ENCODE measurements at regions not wholly inside any gene's neighbourhood (a gene's known extent, or its start where the extent isn't known, plus 50 kb on each side); places are given as distances from the start of the nearest gene placed in this dataset.
"Not testable (repeated sequence)": the region's sequence is repeated elsewhere in the genome, so short reads cannot be mapped to it uniquely, and the experiment has no call there.

DNA sequence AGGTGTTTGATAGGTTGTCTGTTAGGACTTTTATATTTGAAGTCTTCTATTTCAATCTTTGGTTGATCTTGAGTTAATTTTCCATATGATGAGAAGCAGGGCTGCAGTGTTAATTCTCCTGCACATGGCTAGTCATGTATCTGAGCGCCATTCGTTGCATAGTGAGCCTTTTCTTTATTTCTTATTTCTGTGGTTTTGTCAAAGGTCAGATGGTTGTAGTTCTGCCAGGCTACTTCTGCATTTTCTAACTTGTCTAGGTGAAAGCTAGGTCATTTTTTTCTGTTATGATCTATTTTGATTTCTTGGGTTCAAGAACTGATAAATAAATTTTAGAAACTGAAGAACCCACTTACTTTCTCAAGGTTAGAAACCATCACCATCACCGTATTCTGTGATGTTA, 56.7 kb downstream of the CCDC74A start:
- DNase-seq (ENCODE audit: low spot score), result no peak

DNA sequence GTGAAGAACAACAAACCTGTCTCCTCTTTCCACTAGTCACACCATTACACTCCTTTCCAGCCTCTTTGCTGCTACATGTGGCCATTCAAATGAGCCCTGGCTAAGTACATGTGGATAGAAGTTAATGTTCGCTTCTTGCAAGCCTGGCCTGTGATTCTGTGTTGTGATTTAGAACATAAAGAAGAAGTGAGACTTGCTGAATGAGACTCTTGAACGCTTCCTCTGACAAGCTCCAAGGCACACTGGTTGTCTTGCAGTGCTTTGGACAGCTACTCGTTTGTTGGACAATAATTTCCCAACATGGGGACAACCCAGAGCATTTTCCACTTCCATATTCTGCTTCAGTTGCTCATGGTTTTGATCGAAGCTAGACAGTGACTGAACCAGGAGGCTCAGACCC, 57.3 kb downstream of the CCDC74A start:
- no peak for DNase-seq (ENCODE audit: low spot score)

DNA sequence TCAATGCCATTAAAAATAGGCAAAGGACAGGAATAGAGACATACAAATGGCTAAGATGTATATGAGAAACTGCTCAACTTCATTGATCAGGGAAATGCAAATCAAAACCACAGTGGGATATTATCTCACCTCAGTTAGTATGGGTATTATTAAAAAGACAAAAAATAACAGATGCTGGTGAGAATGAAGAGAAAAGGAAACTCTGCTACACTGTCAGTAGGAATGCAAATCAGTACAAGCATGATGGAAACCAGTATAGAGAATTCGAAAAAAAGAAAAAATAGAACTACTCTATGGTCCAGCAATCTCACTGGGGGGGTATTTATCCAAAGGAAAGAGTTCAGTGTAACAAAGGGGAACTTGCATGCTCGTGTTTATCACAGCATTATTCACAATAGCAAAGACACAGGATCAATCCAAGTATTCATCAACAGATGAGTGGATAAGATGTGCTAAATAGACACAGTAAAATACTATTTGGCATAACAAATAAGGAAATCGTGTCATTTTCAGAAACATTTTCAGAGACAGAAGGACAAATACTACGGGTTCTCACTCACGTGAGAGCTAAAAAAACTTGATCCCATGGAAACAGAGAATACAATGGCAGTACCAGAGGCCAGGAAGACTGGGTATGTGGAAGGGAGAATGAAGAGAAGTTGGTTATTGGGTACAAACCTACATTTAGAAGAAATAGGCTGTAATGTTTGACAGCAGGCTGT, 60.6 kb downstream of the CCDC74A start:
- no peak for DNase-seq (ENCODE audit: low spot score)

DNA sequence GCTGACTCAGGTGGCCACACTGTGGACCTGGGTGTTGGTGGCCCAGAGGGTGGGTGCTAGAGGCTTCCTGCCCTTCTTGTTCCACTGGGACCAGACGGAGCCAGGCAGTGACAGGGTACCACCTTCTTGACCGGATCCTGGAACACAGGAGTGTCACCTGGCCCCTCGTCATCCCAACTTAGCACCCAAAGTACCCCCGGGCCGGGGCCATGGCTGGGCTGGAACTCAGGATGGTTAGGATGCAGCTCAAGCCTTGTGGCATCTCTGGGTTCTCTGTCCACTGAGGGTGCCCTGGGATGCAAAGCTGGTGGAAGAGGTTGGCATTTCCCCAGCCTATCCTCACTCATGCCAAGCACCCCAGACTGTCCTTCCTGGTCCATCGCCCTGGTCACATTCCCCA, 61.4 kb downstream of the CCDC74A start:
- not testable (repeated sequence) for DNase-seq (ENCODE audit: low spot score)

DNA sequence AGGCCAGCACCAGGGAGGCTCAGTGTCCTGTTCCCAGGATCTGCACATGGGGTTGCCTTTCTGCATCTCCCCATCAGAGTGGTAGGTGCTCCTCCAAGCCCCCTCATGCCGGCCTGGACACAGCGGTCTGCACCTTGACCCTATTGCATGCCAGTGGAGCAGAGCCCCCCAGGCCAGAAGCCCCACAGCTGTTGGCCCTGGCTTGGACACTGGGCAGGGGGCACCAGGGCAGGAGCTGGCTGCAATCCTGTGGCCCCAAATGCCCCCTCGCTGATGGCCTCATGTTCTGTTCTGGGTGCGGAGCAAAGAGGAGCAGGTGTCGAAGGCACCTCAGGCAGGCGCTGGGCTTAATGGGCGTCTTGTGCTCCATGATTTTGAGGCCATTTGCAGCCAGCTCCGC, 62.7 kb downstream of the CCDC74A start:
- no peak for DNase-seq (ENCODE audit: low spot score)

DNA sequence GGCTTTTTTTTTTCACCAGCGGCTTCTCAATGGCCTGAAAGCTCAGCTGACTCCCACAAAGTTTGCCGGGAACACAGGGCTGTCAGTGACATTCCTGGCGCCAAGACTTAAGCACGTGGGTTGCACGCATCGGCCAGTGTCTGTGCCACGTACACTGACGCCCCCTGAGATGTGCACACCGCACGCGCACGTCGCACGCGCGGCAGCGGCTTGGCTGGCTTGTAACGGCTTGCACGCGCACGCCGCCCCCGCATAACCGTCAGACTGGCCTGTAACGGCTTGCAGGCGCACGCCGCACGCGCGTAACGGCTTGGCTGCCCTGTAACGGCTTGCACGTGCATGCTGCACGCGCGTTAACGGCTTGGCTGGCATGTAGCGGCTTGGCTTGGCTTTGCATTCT, 63.2 kb downstream of the CCDC74A start:
- no peak for DNase-seq (ENCODE audit: low spot score)

DNA sequence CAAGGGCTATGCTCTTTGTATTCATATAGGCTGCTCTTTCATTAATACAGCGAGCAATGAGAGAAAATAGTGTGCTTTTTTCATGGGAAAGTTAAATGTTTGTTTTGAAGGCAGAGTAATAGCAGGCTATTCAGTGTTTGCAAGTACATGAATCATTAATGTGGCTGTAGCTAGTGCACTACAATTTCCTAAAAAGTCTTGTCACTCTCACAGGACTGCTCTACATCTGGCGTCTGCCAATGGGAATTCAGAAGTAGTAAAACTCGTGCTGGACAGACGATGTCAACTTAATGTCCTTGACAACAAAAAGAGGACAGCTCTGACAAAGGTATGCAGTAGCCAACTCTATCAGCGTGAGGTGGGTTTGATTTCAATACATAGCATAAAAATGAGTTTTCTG, 68.9 kb downstream of the CCDC74A start:
- not testable (repeated sequence) for DNase-seq (ENCODE audit: low spot score)

DNA sequence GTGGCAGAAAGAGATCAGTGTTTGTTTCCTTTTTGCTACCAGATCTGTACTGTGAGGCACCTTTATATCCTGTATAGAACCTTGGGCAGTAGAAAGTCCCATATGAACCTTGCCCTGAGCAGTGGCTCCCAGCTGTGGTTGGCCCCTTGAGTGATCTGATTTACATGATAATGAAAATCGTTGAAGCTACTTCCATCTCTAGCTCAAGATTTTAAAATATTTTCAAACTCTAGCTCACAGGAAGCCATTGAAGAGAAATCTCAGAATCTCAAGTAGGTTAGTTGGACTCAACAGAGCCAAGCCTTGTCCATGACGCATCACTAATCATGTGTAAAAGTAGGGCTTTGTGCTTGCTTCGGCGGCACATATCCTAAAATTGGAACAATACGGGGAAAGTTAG, 74.8 kb downstream of the CCDC74A start:
- DNase-seq (ENCODE audit: low spot score), result not testable (repeated sequence)

DNA sequence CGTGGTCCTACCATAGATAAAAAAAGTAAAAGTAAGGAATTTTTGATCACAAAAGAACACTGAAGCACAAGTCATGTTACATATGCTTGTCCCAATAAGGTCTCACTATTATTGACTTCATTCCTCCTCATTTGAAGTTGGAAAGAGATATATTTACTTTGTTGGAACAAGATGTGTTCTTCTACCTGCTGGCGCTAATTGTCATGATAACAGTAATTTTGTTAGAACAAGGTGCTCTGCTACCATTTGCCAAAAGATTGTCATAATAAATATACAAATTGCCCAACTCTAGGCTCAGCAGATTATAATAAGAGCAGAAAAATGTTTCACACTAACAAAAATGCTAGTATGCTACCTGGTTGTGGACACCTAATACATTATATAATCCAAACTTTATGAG, 77.0 kb downstream of the CCDC74A start:
- DNase-seq (ENCODE audit: low spot score), result not testable (repeated sequence)

DNA sequence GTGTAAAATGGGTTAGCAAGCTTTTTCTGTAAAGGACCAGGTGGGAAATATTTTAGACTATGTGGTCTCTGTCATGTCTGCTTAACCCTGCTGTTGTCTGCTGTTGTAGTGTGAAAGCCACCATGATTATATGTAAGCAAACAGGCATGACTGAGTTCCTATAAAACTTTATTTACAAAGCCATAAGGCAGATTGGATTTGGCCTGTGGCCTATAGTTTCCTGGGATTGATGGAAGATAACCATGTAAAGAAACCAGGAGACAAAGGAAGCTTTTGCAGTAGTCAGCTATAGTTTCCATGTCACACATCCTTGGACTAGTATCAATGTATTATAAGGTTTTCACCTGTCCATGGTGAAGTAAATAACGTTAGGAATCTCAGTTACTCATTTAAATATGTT, 78.7 kb downstream of the CCDC74A start:
- not testable (repeated sequence) for DNase-seq (ENCODE audit: low spot score)

DNA sequence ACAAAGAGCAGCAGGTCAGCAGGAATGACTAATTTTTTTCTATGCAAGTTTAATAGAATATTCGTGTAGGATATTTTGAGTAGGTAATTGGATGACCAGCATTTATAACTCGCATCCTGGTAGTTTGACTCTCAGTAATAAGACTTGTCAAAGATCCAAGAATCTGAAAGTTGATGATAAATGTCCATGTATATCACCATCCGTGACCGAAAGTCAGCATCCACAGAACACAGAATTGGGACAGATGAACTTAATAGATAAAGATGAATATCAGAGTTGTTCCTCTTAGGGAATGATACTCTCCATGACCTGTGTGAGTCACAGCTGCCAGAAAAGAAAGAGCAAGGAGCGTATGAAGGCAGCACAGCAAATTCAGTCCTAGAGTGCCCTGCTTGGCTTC, 79.4 kb downstream of the CCDC74A start:
- DNase-seq (ENCODE audit: low spot score), result not testable (repeated sequence)

DNA sequence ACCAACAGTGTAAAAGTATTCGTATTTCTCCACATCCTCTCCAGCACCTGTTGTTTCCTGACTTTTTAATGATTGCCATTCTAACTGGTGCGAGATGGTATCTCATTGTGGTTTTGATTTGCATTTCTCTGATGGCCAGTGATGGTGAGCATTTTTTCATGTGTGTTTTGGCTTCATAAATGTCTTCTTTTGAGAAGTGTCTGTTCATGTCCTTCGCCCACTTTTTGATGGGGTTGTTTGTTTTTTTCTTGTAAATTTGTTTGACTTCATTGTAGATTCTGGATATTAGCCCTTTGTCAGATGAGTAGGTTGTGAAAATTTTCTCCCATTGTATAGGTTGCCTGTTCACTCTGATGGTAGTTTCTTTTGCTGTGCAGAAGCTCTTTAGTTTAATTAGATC, 86.9 kb downstream of the CCDC74A start:
- DNase-seq (ENCODE audit: low spot score), result not testable (repeated sequence)

DNA sequence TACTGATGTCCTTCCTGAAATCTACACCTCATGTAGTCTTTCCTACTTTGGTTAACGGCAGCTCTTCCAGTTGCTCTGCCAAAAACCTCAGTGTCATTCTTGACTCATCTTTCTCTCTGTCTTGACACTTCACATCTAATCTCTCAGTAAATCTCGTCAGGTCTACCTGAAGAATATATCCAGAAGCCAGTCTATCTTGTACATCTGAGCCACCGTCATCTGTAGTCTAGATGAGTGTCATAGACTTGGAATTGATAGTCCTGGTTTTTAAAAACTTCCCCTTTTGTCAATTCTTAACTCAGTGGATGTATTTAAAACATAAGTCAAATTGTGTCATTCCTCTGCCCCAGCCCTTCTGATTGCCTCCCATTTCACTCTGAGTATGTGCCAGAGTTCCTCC, 90.6 kb downstream of the CCDC74A start:
- not testable (repeated sequence) for DNase-seq (ENCODE audit: low spot score)

DNA sequence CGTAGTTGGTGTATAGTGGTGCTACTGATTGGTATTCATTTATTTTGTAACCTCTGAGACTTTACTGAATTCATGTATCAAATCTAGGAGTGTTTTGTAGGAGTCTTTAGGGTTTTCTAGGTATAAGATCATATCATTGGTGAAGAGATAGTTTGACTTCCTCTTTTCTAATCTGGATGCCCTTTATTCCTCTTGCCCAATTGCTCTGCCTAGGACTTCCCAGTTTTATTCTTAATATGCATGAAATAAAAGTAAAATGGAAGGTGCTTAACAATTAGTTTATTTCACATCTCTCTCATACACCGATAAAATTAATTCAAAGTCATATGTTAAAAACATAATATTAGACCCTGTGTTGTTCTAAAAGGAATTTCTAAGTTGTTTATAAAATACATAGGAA, 95.2 kb downstream of the CCDC74A start:
- DNase-seq (ENCODE audit: low spot score), result not testable (repeated sequence)

DNA sequence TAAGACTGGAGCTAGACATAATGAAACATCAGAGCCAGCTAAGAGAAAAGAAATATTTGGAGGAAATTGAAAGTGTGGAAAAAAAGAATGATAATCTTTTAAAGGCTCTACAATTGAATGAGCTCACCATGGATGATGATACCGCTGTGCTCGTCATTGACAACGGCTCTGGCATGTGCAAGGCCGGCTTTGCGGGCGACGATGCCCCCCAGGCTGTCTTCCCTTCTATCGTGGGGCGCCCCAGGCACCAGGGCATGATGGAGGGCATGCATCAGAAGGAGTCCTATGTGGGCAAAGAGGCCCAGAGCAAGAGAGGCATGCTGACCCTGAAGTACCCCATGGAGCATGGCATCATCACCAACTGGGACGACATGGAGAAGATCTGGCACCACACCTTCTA, 98.3 kb downstream of the CCDC74A start:
- DNase-seq (ENCODE audit: low spot score), result not testable (repeated sequence)

DNA sequence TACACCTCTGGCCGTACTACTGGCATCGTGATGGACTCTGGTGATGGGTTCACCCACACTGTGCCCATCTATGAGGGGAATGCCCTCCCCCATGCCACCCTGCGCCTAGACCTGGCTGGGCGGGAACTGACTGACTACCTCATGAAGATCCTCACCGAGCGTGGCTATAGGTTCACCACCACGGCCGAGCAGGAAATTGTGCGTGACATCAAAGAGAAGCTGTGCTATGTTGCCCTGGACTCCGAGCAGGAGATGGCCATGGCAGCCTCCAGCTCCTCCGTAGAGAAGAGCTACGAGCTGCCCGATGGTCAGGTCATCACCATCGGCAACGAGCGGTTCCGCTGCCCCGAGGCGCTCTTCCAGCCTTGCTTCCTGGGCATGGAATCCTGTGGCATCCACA, 98.9 kb downstream of the CCDC74A start:
- DNase-seq (ENCODE audit: low spot score), result not testable (repeated sequence)

DNA sequence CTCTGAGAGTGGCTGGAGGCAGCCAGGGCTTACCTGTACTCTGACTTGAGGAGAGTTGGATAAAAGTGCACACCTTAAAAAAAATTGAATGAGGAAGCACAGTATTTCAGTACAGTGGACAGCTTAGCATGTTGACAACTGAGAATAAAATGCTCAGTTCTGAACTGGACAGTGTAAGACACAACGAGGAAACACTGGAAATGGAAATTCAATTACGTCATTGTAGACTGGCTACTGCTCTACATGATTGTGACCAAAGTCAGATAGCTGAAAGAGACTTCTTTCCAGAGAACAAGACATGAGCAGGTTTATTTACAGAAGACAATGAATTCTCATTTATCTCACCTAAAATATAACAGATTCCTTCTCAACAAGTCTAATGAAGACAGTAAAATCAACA, 100.1 kb downstream of the CCDC74A start:
- not testable (repeated sequence) for DNase-seq (ENCODE audit: low spot score)

DNA sequence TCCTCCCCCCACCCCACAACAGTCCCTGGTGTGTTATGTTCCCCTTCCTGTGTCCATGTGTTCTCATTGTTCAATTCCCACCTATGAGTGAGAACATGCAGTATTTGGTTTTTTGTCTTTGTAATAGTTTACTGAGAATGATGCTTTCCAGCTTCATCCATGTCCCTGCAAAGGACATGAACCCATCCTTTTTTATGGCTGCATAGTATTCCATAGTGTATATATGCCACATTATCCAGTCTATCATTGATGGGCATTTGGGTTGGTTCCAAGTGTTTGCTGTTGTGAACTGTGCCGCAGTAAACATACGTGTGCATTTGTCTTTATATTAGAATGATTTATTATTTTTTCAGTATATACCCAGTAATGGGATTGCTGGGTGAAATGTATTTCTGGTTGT, 104.0 kb downstream of the CCDC74A start:
- not testable (repeated sequence) for DNase-seq (ENCODE audit: low spot score)

DNA sequence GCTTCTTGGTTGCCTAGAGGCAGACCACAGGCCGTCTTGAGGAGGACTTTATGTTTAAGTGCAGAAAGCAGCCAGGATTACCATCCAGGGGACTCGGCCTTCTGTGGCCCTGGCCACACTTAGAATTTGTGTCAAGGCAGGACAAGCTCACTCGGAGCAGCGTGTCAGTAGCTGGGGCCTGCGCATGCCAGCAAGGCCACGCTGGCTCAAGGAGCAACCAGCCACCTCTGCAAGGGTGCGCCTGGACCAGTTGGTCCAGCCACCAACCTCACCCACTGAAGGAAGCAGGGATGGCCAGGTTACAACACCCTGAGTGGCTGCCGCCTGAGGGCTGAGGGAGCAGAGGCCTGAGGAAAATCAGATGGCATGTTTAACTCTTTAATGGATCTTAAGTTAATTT, 105.7 kb downstream of the CCDC74A start:
- DNase-seq (ENCODE audit: low spot score), result not testable (repeated sequence)

DNA sequence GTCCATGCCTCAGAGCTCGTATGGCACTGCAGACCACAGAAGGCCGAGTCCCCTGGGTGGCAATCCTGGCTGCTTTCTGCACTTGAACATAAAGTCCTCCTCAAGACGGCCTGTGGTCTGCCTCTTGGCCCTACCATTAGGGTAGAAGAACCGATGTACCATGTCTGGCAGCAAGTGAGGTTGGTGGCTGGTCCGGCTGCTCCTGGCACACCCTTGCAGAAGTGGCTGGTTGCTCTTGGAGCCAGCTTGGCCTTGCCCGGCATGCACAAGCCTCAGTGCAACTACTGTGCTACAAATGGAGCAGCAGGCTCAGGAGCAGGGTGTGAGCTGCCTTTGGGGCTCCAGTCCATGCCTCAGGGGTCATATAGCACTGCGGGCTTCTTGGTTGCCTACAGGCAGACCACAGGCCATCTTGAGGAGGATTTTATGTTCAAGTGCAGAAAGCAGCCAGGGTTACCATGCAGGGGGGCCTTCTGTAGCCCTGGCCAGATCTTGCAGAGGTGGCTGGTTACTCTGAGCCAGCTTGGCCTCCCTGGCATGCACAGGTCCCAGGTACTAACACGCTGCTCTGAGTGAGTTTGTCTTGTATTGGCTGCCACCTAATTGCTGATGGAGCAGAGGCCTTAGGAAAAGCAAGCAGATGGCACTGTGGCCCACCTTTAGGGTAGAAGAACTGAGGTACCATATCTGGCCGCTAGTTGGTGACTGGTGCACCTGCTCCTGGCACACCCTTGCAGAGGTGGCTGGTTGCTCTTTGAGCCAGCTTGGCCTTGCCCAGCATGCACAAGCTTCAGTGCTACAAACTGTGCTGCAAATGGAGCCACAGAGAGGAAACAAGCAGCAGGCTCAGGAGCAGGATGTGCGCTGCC, 106.4 kb downstream of the CCDC74A start:
- DNase-seq (ENCODE audit: low spot score), result not testable (repeated sequence)

DNA sequence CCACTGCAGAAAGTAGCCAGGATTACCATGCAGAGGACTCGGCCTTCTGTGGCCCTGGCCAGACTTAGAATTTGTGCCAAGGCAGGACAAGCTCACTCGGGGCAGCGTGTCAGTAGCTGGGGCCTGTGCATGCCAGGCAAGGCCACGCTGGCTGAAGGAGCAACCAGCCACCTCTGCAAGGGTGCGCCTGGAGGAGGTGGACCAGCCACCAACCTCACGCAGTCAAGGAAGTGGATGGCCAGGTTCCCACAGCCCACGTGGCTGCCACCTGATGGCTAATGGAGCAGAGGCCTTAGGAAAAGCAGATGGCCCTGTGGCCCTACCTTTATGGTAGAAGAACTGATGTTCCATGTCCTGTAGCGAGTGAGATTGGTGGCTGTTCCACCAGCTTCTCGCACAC, 107.9 kb downstream of the CCDC74A start:
- DNase-seq (ENCODE audit: low spot score), result no peak

DNA sequence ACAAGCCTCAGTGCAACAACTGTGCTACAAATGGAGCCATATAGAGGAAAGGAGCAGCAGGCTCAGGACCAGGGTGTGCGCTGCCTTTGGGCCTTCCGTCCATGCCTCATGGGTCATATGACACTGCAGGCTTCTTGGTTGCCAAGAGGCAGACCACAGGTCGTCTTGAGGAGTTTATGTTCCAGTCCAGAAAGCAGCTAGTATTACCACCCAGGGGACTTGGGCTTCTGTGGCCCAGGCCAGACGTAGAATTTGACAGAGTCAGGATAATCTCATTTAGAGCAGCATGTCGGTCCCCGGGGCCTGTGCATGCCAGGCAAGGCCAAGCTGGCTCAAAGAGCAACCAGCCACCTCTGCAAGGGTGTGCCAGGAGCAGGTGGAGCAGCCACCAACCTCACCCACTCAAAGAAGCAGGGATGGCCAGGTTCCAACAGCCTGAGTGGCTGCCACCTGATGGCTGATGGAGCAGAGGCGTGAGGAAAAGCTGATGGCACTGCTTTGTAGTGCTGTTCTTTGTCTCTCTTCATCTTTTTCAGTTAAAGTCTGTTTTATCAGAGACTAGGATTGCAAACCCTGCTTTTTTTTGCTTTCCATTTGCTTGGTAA, 109.1 kb downstream of the CCDC74A start:
- DNase-seq (ENCODE audit: low spot score), result not testable (repeated sequence)

Data from ureter (tissue), 1 donor.